DMS53 treated with DMSO at 0.1 percent for 48 hours (cell line): ENCODE measurements at regions not wholly inside any gene's neighbourhood (a gene's known extent, or its start where the extent isn't known, plus 50 kb on each side); places are given as distances from the start of the nearest gene placed in this dataset.
"Not testable (repeated sequence)": the region's sequence is repeated elsewhere in the genome, so short reads cannot be mapped to it uniquely, and the experiment has no call there.

Experiments
- DNase-seq: peaks from one replicate; lab custom pipeline; 2025; ENCODE audit not compliant: unreplicated experiment; lab: John Stamatoyannopoulos, UW

DNA sequence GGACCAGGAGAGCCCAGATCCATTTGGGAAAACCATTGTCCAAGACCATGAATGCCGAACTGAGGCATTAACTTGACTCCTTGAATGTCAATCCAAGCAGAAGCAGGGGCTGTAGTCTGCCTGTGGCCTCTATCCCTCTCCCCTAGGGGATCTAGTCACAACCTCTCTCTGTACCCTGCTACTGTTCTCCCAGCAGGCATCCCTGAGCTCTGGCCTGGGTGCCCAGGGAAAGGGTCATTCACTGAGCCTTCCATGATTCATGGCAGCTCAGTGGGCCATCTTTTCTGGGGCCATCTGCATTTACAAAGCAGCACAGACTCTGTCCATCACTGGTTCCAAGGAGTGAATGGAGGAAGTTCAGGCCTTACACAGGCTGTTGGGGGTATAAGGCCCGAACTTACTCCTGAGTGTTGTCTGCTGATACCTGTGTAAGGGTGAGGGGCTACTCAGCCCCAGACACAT lies 151.8 kb downstream of the ZFP36L2 start:
- DNase-seq, result no peak

DNA sequence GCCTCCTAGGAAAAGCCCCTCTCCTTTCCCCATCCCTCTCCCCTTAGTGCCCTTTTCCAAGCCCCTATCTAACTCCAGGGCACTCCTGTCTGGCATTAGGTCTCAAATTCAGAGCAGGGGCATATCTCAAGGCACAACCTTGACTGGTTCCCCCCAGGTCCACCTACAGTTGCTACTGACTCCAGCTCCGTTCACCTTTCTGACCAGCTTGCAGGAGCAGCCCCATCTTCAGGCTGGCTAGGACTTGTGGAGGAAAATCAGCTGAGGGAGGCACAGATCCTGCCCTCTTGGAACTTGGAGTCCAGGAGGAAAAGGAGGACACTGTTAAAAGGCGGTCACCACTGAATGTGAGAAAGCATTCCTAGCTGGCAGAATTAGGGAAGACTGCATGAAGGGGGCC lies 152.4 kb downstream of the ZFP36L2 start:
- DNase-seq, result no peak

DNA sequence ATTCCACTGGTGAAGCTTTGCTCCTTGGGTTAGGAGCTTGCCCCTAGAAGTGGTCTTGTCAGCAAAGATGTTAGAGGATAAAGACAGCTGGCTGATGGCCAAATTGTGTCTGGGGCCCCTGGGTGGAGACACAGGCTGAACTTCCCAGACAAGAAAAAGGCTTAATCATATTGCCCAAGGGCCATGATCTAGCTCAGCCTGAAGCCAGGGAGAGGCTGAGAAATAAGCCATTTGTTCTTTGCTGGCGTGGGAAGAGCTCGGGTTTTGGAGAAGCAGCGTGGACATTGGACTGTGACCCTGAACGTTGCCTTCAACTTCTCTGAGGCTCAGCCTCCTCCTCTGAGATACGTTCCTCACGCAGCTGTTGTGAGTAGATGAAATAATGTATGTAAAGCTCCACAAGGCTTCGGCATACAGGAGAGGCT lies 153.0 kb downstream of the ZFP36L2 start:
- DNase-seq, result no peak

DNA sequence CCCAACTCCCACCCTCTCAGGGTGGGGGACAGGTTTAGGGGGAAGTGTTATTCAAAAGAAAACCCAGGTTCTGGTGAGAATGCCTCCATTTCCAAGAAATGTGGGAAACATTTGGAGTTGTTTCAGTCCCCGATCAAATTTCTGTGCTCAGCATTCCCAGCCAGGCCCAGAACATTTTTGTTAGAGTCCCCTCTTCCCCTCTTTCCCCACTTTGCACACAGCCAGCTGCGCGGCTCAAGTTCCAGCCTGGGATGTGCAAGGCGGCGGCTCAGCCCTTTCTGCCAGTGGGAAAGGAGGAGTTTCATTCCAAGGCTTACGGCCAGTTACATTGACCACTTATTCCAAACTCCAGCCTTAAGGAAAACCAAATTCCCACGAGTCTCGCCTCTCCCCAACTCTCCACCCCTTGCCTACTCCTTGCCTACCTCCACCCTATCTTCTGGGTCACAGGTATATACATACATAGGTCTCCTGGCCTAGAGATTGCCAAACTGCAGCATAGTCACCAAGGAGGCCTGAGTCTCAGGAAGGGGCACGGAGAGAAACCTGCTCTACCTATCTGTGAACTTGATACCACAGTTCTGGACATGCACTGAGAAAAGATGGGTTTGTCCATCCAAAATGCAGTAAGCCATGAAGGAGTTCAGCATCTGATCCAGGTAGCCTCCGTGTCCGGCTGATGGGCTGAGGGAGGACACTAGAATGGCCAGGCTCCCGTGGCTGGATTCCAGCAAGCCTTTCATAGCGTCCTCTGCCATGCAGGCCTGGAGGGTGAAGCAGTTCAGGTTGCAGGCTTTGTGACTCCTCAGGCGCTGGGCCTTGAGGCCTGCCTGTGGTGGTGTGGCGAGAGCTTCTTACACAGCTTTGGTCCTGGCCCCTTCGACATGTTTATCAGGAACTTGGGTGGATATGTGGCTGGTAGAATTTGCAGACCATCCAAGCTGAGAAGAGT lies 154.5 kb downstream of the ZFP36L2 start:
- DNase-seq, result no peak

DNA sequence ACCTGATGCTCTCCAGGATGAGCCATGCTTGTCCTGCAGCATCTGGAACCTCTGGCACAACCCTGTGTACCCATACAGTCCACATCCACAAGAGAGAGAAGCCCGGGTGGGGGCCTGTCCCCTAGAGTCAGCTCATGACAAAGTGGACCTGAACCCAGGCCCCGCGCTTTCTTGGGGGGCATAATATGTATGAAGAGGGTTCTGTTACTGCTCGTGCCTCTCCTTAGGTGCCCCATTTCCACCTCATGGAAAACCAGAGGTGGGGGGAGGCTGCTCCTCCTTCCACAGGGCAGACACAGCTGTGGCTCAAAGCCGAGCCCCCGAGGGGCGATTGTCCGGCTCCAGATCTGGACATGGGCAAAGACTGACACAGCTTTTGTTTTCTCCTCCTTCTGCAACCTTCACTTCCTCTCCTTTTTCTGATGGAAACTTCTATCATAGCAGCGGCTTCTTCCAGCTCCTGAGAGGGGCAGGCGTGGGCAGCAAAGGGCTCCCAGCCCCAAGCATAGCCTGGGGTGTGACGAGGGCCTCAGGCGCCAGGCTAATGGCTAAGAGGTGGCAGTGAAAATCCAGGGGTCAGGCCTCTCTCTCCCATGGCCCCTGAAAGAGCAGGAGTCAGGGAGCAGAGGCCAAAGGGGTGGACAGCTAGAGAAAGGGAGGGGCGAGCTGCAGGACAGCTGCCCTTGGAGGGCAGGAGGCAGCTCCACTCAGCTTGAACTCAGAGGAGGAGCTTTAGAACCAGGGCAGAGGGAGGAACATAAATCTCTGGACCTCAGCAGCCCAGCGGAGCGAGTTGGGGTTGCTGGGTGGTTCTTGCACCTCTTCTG lies 155.5 kb downstream of the ZFP36L2 start:
- no peak for DNase-seq

DNA sequence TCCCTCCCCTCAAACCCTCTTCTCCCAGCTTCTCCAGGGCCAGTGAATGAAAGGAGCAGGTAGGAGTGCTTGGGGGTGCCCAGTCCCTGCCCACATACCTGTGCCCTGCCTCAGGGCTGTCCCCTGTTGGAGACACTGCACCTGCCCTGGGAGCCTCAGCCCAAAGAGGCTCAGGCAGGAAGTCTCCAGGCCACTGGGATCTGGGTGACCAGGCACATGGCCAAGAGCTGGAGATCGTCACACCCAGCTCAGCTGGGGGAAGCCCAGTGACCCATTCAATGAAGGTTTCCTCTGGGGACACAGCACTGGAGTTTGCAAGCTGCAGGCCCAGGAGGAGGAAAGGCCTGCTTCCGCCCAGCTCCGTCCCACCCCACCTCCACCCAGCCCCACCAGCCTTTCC lies 156.4 kb downstream of the ZFP36L2 start:
- DNase-seq, result no peak

DNA sequence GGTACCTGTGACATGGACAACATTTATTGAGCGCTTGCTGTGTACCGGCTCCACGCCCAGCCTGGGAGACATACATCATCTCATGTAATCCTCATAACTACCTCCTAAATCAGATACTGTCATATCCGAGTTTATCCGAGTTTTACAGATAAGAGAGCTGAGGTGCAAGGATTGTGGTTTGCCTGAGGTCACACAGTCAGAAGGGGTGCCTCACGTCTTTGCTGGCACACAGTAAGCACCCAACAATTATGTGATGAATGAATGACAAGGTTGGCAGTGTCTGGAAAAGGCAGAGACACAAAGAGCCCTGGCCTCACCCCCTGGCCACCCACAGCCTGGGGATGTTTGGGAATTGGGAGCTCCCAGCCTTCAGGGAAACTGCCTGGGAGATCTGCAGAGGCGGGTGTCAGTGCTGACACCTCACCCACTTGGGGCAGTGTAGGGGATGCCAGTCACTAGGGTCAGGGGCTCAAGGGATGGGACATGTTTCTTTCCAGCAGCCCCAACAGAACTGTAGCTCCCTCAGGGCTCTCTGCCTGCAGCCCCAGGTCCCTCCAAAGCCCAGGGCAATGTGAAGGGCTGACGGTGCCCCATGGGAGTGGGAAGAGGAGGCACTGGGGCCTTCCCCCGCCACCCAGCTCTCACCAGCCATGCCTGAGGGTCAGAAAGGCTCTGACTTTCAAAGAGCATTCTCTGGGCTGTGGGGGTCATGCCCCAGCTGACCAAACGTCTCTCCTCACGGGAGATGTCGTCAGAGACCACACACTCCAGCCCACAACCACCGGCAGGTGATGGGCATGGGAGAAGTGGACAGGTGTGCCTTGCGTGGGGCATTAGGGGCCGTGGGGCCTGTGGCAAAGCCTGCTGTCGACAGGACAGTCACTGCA lies 157.5 kb downstream of the ZFP36L2 start:
- no peak for DNase-seq

DNA sequence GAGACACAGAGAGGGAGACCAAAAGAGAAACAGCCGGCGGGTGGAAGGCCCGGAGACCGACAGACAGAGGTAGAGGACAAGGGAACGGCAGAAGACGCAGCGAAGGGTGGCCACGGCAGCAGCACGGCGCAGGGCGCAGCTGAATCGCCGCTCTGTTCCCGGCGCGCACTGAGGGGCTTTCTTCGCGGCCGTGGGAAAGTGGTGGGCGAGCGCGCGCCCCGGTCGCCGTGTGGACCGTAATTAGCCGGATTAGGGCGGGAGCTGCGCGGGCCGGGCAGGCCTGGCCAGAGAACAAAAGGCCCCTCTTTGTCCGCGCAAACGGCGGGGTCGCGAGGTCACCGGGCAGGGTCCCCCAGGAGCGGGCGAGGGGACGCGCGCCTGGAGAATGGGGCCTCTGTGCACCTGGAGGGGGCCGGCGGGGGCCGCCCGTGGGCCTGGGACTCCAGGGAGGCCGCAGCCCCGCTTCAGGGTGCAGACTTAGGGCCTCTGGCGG lies 158.3 kb downstream of the ZFP36L2 start:
- DNase-seq, result no peak

DNA sequence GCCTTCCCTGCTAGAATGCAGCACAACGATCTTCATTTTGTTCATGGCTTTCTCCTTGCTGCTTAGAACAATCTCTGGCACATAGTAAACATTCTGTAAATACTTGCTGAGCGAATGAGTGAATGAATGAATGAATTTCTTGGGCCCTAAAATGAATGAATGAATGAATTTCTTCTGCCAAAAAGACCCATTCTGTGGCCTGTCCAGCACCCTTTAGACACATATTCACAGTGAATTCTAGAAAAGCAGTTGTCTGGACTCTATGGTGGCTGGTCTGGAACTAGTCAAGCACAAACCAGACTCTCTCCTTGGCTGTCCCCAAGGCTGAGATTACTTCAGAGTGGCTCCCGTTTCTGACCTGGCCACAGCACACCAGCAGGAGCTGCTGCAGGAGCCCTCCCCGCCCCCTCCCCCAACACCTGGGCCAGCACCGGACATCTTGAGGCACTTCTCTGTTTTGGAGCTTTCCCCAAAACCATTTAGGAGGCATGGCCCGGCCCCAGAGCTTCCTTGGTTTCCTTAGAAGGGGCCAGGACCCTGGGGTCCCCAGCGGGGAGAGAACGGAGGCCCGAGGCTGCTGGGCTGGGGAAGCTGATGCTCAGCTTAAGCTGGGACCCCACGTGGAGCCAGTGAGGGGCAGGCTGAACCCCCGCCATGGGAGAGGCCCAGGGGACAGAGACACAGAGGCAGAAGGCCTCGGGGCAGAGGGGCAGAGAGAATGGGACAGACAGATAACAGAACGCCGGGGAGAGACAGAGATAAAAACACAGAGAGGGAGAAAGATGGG lies 159.0 kb downstream of the ZFP36L2 start:
- no peak for DNase-seq

DNA sequence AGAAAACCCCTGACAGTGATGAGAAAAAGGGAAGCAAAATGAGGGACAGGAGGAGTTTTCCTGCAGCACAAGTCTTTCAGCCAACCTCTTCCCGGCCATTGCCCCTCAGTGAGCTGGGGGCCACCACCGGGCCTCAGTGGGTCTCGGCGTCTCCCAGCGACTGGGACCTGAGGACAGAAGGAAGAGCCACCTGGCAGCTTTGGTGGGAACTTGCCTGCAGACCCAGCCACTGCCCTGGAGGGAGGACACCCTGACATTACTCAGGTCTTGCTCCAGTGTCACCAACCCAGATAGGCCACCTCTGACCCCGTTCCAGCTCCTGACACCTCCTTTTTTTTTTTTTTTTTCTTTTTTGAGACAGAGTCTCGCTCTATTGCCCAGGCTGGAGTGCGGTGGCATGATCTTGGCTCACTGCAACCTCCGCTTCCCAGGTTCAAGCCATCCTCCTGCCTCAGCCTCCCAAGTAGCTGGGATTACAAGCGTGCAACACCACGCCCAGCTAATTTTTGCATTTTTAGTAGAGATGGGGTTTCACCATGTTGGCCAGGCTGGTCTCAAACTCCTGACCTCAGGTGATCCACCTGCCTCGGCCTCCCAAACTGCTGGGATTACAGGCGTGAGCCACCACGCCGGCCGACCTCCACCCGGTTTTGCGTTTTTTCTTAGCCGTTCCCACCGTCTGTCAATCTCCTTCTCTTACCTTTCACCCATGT lies 159.7 kb downstream of the ZFP36L2 start:
- not testable (repeated sequence) for DNase-seq

DNA sequence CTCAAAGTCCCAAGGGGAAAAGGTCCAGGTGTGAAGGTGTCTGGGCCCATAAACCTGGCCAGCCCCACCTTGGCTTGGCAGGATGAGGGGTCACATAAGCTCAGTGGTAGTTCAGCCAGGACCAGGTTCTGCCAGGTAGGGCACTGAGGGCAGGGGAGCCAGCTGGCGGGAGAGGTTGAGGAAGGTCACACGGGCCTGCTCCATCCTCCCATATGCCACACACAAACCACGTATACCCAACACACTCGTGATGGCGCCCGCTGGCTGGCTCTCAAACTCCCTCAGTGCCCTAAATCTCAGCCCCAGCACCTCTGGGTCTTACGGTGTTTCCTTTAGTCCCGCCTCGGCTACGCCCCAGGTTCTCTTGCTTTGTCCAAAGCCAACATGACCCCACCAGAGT lies 160.5 kb downstream of the ZFP36L2 start:
- DNase-seq, result no peak

DNA sequence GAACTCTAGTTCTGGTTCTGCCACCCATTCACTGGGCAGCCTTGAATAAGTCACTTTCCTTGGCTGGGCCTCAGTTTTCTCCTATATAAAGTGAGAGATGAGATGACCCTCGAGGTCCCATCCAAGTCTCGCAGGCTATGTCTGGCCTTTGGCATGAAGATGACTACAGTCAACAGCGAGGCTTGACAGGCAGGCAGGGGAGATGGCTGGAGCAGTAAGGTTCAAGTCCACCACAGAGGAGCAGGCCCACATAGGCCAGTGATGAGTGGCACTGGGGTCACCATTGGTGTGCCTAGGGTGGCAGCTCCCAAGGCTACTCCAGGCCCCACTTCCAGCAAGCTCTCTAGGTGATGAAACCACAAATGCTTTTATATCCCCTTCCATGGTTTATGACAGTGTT lies 161.4 kb downstream of the ZFP36L2 start:
- no peak for DNase-seq

DNA sequence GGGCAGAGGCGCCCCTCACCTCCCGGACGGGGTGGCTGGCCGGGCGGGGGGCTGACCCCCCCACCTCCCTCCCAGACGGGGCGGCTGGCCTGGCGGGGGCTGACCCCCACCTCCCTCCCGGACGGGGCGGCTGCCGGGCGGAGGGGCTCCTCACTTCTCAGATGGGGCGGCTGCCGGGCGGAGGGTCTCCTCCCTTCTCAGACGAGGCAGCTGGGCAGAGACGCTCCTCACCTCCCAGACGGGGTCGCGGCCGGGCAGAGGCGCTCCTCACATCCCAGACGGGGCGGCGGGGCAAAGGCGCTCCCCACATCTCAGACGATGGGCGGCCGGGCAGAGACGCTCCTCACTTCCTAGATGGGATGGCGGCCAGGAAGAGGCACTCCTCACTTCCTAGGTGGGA lies 163.3 kb downstream of the ZFP36L2 start:
- DNase-seq, result not testable (repeated sequence)

DNA sequence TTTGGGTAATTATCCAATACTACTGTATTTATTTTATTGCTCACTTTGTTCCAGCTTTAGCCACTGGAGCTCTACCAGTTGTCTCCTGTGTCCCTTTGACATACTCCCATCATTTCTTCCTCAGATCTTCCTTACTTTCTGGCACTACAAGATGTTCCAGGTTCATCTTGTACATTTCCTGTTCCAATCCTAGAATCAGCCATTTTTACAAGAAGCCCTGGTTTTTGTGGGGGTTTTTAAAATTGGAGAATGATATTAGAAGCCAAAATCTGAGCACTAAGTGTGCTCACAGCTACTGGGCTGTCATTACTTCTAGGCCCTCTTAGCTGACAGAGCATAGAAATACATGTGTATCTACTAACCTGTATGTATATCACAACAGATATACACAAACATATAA lies 164.3 kb downstream of the ZFP36L2 start:
- no peak for DNase-seq

DNA sequence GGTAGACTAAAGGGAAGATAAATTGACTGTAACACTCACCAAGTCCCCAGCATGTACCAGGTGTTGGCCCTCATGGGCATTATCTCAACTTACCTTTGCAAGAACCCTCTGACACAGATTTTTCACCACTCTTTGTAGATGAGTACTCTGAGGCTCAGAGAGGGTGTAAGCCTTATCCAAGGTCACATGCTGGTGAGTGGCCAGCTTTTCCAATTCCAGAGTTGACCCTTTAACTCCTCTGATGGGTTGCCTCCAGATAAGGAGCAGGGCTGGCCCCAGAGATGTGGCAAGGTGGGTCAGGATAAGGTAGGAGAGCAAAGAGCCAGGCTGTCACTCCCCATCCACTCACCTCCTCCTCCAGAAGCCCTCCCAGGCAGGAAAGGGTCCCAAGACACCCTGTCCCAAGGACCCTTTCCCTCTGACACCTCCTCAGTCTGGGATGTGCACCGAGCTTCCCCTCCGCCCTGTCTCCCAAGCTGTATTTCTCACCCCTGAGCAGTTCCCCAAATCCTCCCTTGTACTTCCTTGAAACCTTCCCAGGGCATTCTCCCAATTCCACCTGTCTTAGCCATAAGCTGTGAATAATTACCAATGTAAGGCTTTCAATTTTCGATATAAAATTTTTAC lies 165.9 kb downstream of the ZFP36L2 start:
- no peak for DNase-seq

DNA sequence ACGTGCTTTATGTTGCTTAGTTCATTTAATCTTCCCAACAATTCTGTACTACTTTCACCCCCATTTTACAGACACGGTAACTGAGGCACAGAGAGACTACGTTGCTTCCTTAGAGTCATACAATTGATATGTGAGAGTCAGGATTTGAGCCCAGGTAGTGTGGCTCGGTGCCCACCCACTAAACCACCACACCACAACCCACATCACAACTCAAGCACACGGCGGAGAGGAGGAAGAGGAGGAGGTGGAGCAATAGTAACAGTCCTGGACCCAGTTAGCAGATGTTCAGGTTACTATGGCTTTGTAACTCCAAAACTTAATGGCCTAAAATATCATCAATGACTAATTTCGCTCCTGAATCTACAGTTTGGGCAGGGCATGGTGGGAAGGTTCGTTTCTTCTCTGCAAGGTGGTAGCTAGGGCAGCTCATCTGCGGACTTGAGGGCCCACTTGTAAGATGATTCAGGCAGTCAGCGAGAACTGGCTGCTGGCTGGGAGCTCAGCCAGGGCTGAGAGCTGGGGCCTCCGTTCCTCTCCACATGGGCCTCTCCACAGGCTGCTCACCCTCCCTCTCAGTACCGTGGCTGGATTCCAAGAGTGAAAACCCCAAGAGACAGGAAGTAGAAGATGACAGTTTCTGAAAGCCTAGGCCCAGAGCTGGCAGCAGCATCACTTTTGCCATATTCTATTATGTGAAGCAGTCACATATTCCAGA lies 167.1 kb downstream of the ZFP36L2 start:
- DNase-seq, result no peak

DNA sequence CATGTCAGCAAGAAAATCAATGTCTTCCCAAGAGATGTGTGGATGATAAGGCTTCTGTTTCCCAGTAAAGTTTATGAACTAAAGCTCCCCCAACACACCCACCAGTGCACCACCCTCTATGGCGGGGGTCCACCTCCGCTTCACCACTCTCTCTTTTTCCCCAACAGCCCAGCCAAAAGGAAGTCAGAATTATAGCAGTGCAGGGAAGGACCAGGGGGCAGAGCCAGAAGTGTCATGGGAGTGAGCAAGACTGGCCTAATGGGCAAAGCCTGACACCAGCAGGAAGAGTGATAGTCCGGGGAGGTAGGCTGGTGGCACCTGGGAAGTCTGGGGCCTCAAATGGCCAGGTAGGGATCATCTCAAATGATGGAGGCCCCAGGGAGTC lies 167.7 kb downstream of the ZFP36L2 start:
- DNase-seq, result no peak
